H9 (cell line): ENCODE measurements at regions not wholly inside any gene's neighbourhood (a gene's known extent, or its start where the extent isn't known, plus 50 kb on each side); places are given as distances from the start of the nearest gene placed in this dataset.

Experiments
- DNase-seq: peaks from one replicate; pipeline ENCODE4 v3.0.0-alpha.2; 2017
- H2AFZ ChIP-seq: one replicate; pipeline ENCODE4 v1.6.1; 2013; ENCODE audit warnings: mild to moderate bottlenecking, low read length, control low read depth, moderate library complexity
- H2AK5ac ChIP-seq: 2 replicates; pipeline ENCODE4 v1.6.1; 2013; ENCODE audit warnings: low read length, control low read depth, mixed read lengths; ENCODE audit not compliant: insufficient read length
- H2BK120ac ChIP-seq: one replicate; pipeline ENCODE4 v1.6.1; 2013; ENCODE audit warnings: low read depth, mild to moderate bottlenecking, low read length, control low read depth, inconsistent platforms; ENCODE audit not compliant: poor library complexity, severe bottlenecking
- H2BK12ac ChIP-seq: 2 replicates; pipeline ENCODE4 v1.6.1; 2013; ENCODE audit warnings: low read length, control low read depth, mixed read lengths, low read depth; ENCODE audit not compliant: insufficient read length
- H2BK15ac ChIP-seq: 2 replicates; pipeline ENCODE4 v1.6.1; 2013; ENCODE audit warnings: low read depth, low read length, control low read depth
- H2BK20ac ChIP-seq: one replicate; pipeline ENCODE4 v1.6.1; 2013; ENCODE audit warnings: low read depth, mild to moderate bottlenecking, low read length, control low read depth, inconsistent platforms; ENCODE audit not compliant: poor library complexity, severe bottlenecking
- H2BK5ac ChIP-seq: 2 replicates; pipeline ENCODE4 v1.6.1; 2013; ENCODE audit warnings: low read length, control low read depth, mixed read lengths; ENCODE audit not compliant: insufficient read length
- H3K14ac ChIP-seq: 2 replicates; pipeline ENCODE4 v1.6.1; 2013; ENCODE audit warnings: low read length, control low read depth; ENCODE audit not compliant: insufficient read depth
- H3K18ac ChIP-seq: 2 replicates; pipeline ENCODE4 v1.6.1; 2013; ENCODE audit warnings: low read depth, mild to moderate bottlenecking, mixed read lengths, low read length, control low read depth; ENCODE audit not compliant: insufficient read length
- H3K23ac ChIP-seq: 2 replicates; pipeline ENCODE4 v1.6.1; 2013; ENCODE audit warnings: low read length, control low read depth, mixed read lengths, low read depth; ENCODE audit not compliant: insufficient read length
- H3K23me2 ChIP-seq: 2 replicates; pipeline ENCODE4 v1.6.1; 2013; ENCODE audit warnings: low read depth, mild to moderate bottlenecking, mixed read lengths, low read length, control low read depth; ENCODE audit not compliant: insufficient read length, poor library complexity, severe bottlenecking
- H3K27ac ChIP-seq: 2 replicates; pipeline ENCODE4 v1.5.1; 2013; ENCODE audit warnings: low read length, control low read depth, mixed read lengths, low read depth; ENCODE audit not compliant: insufficient read length
- H3K27me3 ChIP-seq: 2 replicates; pipeline ENCODE4 v1.6.1; 2013; ENCODE audit warnings: low read length, control low read depth, inconsistent platforms; ENCODE audit not compliant: insufficient read depth
- H3K4ac ChIP-seq: 2 replicates; pipeline ENCODE4 v1.6.1; 2013; ENCODE audit warnings: low read depth, mild to moderate bottlenecking, control low read depth, inconsistent platforms, low read length, moderate library complexity
- H3K4me1 ChIP-seq: 2 replicates; pipeline ENCODE4 v1.6.1; 2013; ENCODE audit warnings: low read length, control low read depth, inconsistent platforms; ENCODE audit not compliant: insufficient read depth
- H3K4me2 ChIP-seq: 2 replicates; pipeline ENCODE4 v1.6.1; 2013; ENCODE audit warnings: low read length, control low read depth, mixed read lengths; ENCODE audit not compliant: insufficient read length, insufficient read depth
- H3K56ac ChIP-seq: 2 replicates; pipeline ENCODE4 v1.6.1; 2013; ENCODE audit warnings: low read depth, mild to moderate bottlenecking, mixed read lengths, low read length, control low read depth; ENCODE audit not compliant: insufficient read length
- H3K79me1 ChIP-seq: 2 replicates; pipeline ENCODE4 v1.6.1; 2013; ENCODE audit warnings: low read depth, mild to moderate bottlenecking, moderate library complexity, low read length, control low read depth, inconsistent platforms; ENCODE audit not compliant: insufficient read depth, poor library complexity, severe bottlenecking
- H3K79me2 ChIP-seq: 2 replicates; pipeline ENCODE4 v1.6.1; 2013; ENCODE audit warnings: low read length, control low read depth, inconsistent platforms; ENCODE audit not compliant: insufficient read depth
- H3K9ac ChIP-seq: 2 replicates; pipeline ENCODE4 v1.6.1; 2013; ENCODE audit warnings: low read length, control low read depth, mixed read lengths; ENCODE audit not compliant: insufficient read length; ENCODE audit errors: extremely low read depth
- H3K9me3 ChIP-seq: one replicate; pipeline ENCODE4 v1.6.1; 2013; ENCODE audit warnings: low read depth, low read length, inconsistent platforms; ENCODE audit not compliant: control insufficient read depth
- H3T11ph ChIP-seq: one replicate; pipeline ENCODE4 v1.6.1; 2013; ENCODE audit warnings: mild to moderate bottlenecking, low read length, control low read depth, inconsistent platforms
- H4K20me1 ChIP-seq: one replicate; pipeline ENCODE4 v1.6.1; 2013; ENCODE audit not compliant: control insufficient read depth, insufficient read length, insufficient read depth
- H4K5ac ChIP-seq: 2 replicates; pipeline ENCODE4 v1.6.1; 2013; ENCODE audit warnings: low read depth, mild to moderate bottlenecking, mixed read lengths, low read length, control low read depth; ENCODE audit not compliant: insufficient read length
- H4K8ac ChIP-seq: replicated peaks from 2 replicates; pipeline ENCODE4 v1.6.1; 2013; ENCODE audit warnings: low read length, control low read depth, mixed read lengths, low read depth; ENCODE audit not compliant: insufficient read length
- H4K91ac ChIP-seq: 2 replicates; pipeline ENCODE4 v1.6.1; 2013; ENCODE audit warnings: low read depth, mild to moderate bottlenecking, moderate library complexity, mixed read lengths, low read length, control low read depth; ENCODE audit not compliant: insufficient read length
- H3K27ac Mint-ChIP-seq, 3 experiments: 2 replicates in 2 of 3; 3 replicates in 1 of 3; pipeline ENCODE4 v1.8.0; 2020 to 2021; ENCODE audit warnings: mixed read lengths in 3 of 3, mild to moderate bottlenecking in 1 of 3, moderate library complexity in 1 of 3
- H3K27me3 Mint-ChIP-seq: 2 replicates; pipeline ENCODE4 v1.8.0; 2021; ENCODE audit warnings: low read depth, mild to moderate bottlenecking, moderate library complexity, mixed read lengths
- H3K36me3 Mint-ChIP-seq, 3 experiments: 2 replicates in 2 of 3; 3 replicates in 1 of 3; pipeline ENCODE4 v1.8.0; 2020 to 2021; ENCODE audit warnings: low read depth in 3 of 3, mixed read lengths in 3 of 3; ENCODE audit not compliant: insufficient read depth in 1 of 3
- H3K4me1 Mint-ChIP-seq, 2 experiments: 2 replicates each; pipeline ENCODE4 v1.8.0; 2020; ENCODE audit warnings: mixed read lengths in 2 of 2
- H3K4me3 Mint-ChIP-seq, 2 experiments: 2 replicates in 1 of 2; 3 replicates in 1 of 2; pipeline ENCODE4 v1.8.0; 2020 to 2021; ENCODE audit warnings: mild to moderate bottlenecking in 2 of 2, mixed read lengths in 2 of 2, moderate library complexity in 1 of 2
- H3K9me3 Mint-ChIP-seq, 2 experiments: 2 replicates in 1 of 2; 3 replicates in 1 of 2; pipeline ENCODE4 v1.8.0; 2020; ENCODE audit warnings: mild to moderate bottlenecking in 2 of 2, mixed read lengths in 2 of 2, moderate library complexity in 1 of 2
- WGBS: extraction: QIAGEN DNeasy Blood & Tissue Kit; methylation state at CpG from one replicate; pipeline ENCODE4 v1.1.7; 2013; ENCODE audit warnings: missing lambda C conversion rate, low lambda C conversion rate, mixed read lengths; ENCODE audit not compliant: insufficient read length; ENCODE audit errors: extremely low coverage; 5-methylcytosine and 5-hydroxymethylcytosine counted together
- TF ChIP-seq, protein P1 (sequence below): fragments of 200-600 bp; sonication (generic); conservative IDR thresholded peaks from 3 replicates; pipeline ENCODE4 v1.8.0; 2021; ENCODE audit warnings: antibody characterized with exemption, mild to moderate bottlenecking

DNA sequence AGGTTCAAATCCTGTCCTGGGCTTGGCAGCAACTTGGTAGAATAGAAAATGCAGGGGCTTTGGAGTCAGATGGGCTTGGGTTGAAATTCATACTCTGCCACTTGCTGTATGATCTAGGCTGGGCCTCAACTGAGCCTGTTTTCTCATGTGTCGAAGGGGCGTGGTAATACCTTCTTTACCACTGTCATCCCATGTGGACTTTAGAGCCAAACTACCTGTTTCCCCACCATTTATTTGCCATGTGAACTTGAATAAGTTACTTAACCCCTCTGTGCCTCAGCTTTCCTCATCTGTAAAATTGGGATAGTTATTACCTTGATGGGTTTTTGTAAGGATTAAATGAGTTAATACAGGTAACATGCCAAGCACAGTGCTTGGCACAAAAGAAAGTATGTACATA lies 106.0 kb downstream of the COPRS start:
- Histone ChIP-seq H3K14ac (no peak overlapping the region), H3K27ac (no peak overlapping the region), H4K20me1 (no peaks in the 10 kb centered on the region), H2AFZ (no peak overlapping the region), H2BK12ac (no peak overlapping the region), H3K4ac (no peak overlapping the region), H3K56ac (no peak overlapping the region), H3K79me2 (no peaks in the 10 kb centered on the region), H3K4me2 (no peak overlapping the region), H3K9me3 (no peaks in the 10 kb centered on the region), H3T11ph (no peak overlapping the region), H4K8ac (no peak overlapping the region), H2BK15ac (no peak overlapping the region), H4K91ac (no peak overlapping the region), H4K5ac (no peak overlapping the region), H3K27me3 (no peaks in the 10 kb centered on the region), H2BK20ac (no peak overlapping the region), H3K23ac (no peak overlapping the region), H2AK5ac (no peak overlapping the region), H2BK5ac (no peak overlapping the region), H2BK120ac (no peak overlapping the region), H3K9ac (no peak overlapping the region), H3K23me2 (no peaks in the 10 kb centered on the region), H3K18ac (no peak overlapping the region), H3K79me1 (no peaks in the 10 kb centered on the region), H3K4me1 (no peaks in the 10 kb centered on the region)
- no peak overlapping the region for H3K27ac Mint-ChIP-seq
- no CpG with 5 or more reads among the region's 2 CpGs for WGBS
- H3K27me3 Mint-ChIP-seq: no peaks in the 10 kb centered on the region
- no peak for DNase-seq
- no peaks in the 10 kb centered on the region; a peak in 1 of 7 replicates for H3K36me3 Mint-ChIP-seq
- H3K4me3 Mint-ChIP-seq: no peak overlapping the region
- TF ChIP-seq, protein P1, sequence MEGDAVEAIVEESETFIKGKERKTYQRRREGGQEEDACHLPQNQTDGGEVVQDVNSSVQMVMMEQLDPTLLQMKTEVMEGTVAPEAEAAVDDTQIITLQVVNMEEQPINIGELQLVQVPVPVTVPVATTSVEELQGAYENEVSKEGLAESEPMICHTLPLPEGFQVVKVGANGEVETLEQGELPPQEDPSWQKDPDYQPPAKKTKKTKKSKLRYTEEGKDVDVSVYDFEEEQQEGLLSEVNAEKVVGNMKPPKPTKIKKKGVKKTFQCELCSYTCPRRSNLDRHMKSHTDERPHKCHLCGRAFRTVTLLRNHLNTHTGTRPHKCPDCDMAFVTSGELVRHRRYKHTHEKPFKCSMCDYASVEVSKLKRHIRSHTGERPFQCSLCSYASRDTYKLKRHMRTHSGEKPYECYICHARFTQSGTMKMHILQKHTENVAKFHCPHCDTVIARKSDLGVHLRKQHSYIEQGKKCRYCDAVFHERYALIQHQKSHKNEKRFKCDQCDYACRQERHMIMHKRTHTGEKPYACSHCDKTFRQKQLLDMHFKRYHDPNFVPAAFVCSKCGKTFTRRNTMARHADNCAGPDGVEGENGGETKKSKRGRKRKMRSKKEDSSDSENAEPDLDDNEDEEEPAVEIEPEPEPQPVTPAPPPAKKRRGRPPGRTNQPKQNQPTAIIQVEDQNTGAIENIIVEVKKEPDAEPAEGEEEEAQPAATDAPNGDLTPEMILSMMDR: no peak
- no peaks in the 10 kb centered on the region; a peak in 1 of 5 replicates for H3K9me3 Mint-ChIP-seq
- peaks cover 0 to 2% of the 10 kb centered on the region in 2 experiments; a peak in 1 of 4 replicates for H3K4me1 Mint-ChIP-seq
